ENCODE measurements at regions not wholly inside any gene's neighbourhood (a gene's known extent, or its start where the extent isn't known, plus 50 kb on each side); places are given as distances from the start of the nearest gene placed in this dataset.

GRCh38 chr7:54847921-54848320 is 88.9 kb upstream of the SEC61G start:
- DNase-seq (ENCODE audit: low read depth) = no peak

GRCh38 chr7:54856856-54857255 is 97.8 kb upstream of the SEC61G start:
- no peak for DNase-seq (ENCODE audit: low read depth)

GRCh38 chr7:54857294-54857693 is 98.3 kb upstream of the SEC61G start:
- no peak for DNase-seq (ENCODE audit: low read depth)

GRCh38 chr7:54858008-54858692 is 99.1 kb upstream of the SEC61G start:
- DNase-seq (ENCODE audit: low read depth) = no peak

GRCh38 chr7:54859066-54859465 is 100.1 kb upstream of the SEC61G start:
- no peak for DNase-seq (ENCODE audit: low read depth)

GRCh38 chr7:54859545-54859944 is 100.5 kb upstream of the SEC61G start:
- no peak for DNase-seq (ENCODE audit: low read depth)

- DNase-seq (ENCODE audit: low read depth) = no peak
These were observed 101.2 kb upstream of the SEC61G start for GRCh38 chr7:54860003-54860775.

- no peak for DNase-seq (ENCODE audit: low read depth)
These were observed 101.8 kb upstream of the SEC61G start for GRCh38 chr7:54860843-54861242.

GRCh38 chr7:54864663-54865062 is 105.7 kb upstream of the SEC61G start:
- no peak for DNase-seq (ENCODE audit: low read depth)

GRCh38 chr7:54869523-54869922 is 110.5 kb upstream of the SEC61G start:
- DNase-seq (ENCODE audit: low read depth) = no peak

GRCh38 chr7:54874804-54875203 is 115.8 kb upstream of the SEC61G start:
- DNase-seq (ENCODE audit: low read depth) = no peak

- no peak for DNase-seq (ENCODE audit: low read depth)
These were observed 118.7 kb upstream of the SEC61G start for GRCh38 chr7:54877683-54878082.

- no peak for DNase-seq (ENCODE audit: low read depth)
These were observed 119.3 kb upstream of the SEC61G start for GRCh38 chr7:54878339-54878738.

GRCh38 chr7:54879776-54880175 is 120.8 kb upstream of the SEC61G start:
- DNase-seq (ENCODE audit: low read depth) = no peak

- no peak for DNase-seq (ENCODE audit: low read depth)
These were observed 121.4 kb upstream of the SEC61G start for GRCh38 chr7:54880326-54880989.

- no peak for DNase-seq (ENCODE audit: low read depth)
These were observed 123.0 kb upstream of the SEC61G start for GRCh38 chr7:54881816-54882520.

- DNase-seq (ENCODE audit: low read depth) = no peak
These were observed 123.7 kb upstream of the SEC61G start for GRCh38 chr7:54882694-54883093.

- no peak for DNase-seq (ENCODE audit: low read depth)
These were observed 124.6 kb upstream of the SEC61G start for GRCh38 chr7:54883576-54883975.

GRCh38 chr7:54885285-54885684 is 126.3 kb upstream of the SEC61G start:
- no peak for DNase-seq (ENCODE audit: low read depth)

GRCh38 chr7:54888067-54888733 is 129.2 kb upstream of the SEC61G start:
- DNase-seq (ENCODE audit: low read depth) = no peak

- no peak for DNase-seq (ENCODE audit: low read depth)
These were observed 129.7 kb upstream of the SEC61G start for GRCh38 chr7:54888734-54889082.

- DNase-seq (ENCODE audit: low read depth) = no peak
These were observed 120.9 kb upstream of the EGFR start for GRCh38 chr7:54897891-54898290.
